ENCODE measurements at regions not wholly inside any gene's neighbourhood (a gene's known extent, or its start where the extent isn't known, plus 50 kb on each side); places are given as distances from the start of the nearest gene placed in this dataset.

- no peak for DNase-seq
Measured at GRCh38 chr2:126796931-126797621, 101.6 kb upstream of the TEX51 start.

- no peak for DNase-seq
Measured at GRCh38 chr2:126797622-126798275, 100.9 kb upstream of the TEX51 start.

- no peak for DNase-seq
Measured at GRCh38 chr2:126798276-126799140, 100.2 kb upstream of the TEX51 start.

- DNase-seq, result no peak
Measured at GRCh38 chr2:126799301-126799700, 99.4 kb upstream of the TEX51 start.

GRCh38 chr2:126801473-126801872 is 97.2 kb upstream of the TEX51 start:
- DNase-seq, result no peak

GRCh38 chr2:126802316-126802715 is 96.4 kb upstream of the TEX51 start:
- no peak for DNase-seq

- DNase-seq, result no peak
Measured at GRCh38 chr2:126802774-126803433, 95.8 kb upstream of the TEX51 start.

- no peak for DNase-seq
Measured at GRCh38 chr2:126803434-126803775, 95.3 kb upstream of the TEX51 start.

- no peak for DNase-seq
Measured at GRCh38 chr2:126804347-126804746, 94.3 kb upstream of the TEX51 start.

GRCh38 chr2:126808929-126809328 is 89.8 kb upstream of the TEX51 start:
- no peak for DNase-seq

GRCh38 chr2:126809340-126809739 is 89.3 kb upstream of the TEX51 start:
- no peak for DNase-seq

GRCh38 chr2:126810001-126810400 is 88.7 kb upstream of the TEX51 start:
- no peak for DNase-seq

- DNase-seq, result no peak
Measured at GRCh38 chr2:126811101-126811500, 87.6 kb upstream of the TEX51 start.

GRCh38 chr2:126817172-126817571 is 81.5 kb upstream of the TEX51 start:
- no peak for DNase-seq

GRCh38 chr2:126822115-126822514 is 76.6 kb upstream of the TEX51 start:
- DNase-seq, result no peak

- DNase-seq, result no peak
Measured at GRCh38 chr2:126822921-126823320, 75.8 kb upstream of the TEX51 start.

GRCh38 chr2:126823951-126824350 is 74.7 kb upstream of the TEX51 start:
- DNase-seq, result no peak

GRCh38 chr2:126824663-126825062 is 74.0 kb upstream of the TEX51 start:
- no peak for DNase-seq

GRCh38 chr2:126825316-126825715 is 73.4 kb upstream of the TEX51 start:
- no peak for DNase-seq

GRCh38 chr2:126826491-126826890 is 72.2 kb upstream of the TEX51 start:
- DNase-seq, result no peak

GRCh38 chr2:126827371-126827770 is 71.3 kb upstream of the TEX51 start:
- no peak for DNase-seq

- no peak for DNase-seq
Measured at GRCh38 chr2:126828051-126828450, 70.6 kb upstream of the TEX51 start.

GRCh38 chr2:126828491-126828890 is 70.2 kb upstream of the TEX51 start:
- no peak for DNase-seq
